OCI-LY3 (cell line): ENCODE measurements at regions not wholly inside any gene's neighbourhood (a gene's known extent, or its start where the extent isn't known, plus 50 kb on each side); places are given as distances from the start of the nearest gene placed in this dataset.

Experiments used
- CTCF ChIP-seq: fragments of 200-600, 300-600 bp; sonication (generic); IDR thresholded peaks from 2 replicates; pipeline ENCODE4 v1.5.1; 2014; ENCODE audit warnings: antibody characterized with exemption, low read length, low read depth
- EZH2phosphoT487 ChIP-seq: fragments of 200-600 bp; shearing (Covaris generic); IDR thresholded peaks from 2 replicates; pipeline ENCODE4 v1.6.1; 2018; ENCODE audit warnings: antibody characterized with exemption, mixed run types, low read depth

- TF ChIP-seq EZH2phosphoT487 (no peak), CTCF (no peak)
Measured at GRCh38 chr4:82223715-82224114, 150.1 kb downstream of the HNRNPD start.
